Stimulated activated effector memory CD8-positive, alpha-beta T cell treated with anti-CD3 and anti-CD28 coated beads, Interleukin-12 subunit alpha, Interleukin-12 subunit beta, amount 100 ng/mL, for 72 hours (primary cell): ENCODE measurements at regions not wholly inside any gene's neighbourhood (a gene's known extent, or its start where the extent isn't known, plus 50 kb on each side); places are given as distances from the start of the nearest gene placed in this dataset.

Experiments
- ATAC-seq: fragments of 150-1000 bp; cut with Tn5 transposase; 2 replicates; pipeline ENCODE4 v1.10.0; 2021
- DNase-seq, 2 donors: peaks; one replicate each; pipeline ENCODE4 v3.0.0; 2021 to 2022; ENCODE audit warnings: low spot score in 2 of 2
- H3K27ac Mint-ChIP-seq: one replicate; pipeline ENCODE4 v1.8.0; 2022; ENCODE audit warnings: mild to moderate bottlenecking, mixed read lengths
- H3K36me3 Mint-ChIP-seq: one replicate; pipeline ENCODE4 v1.8.0; 2022; ENCODE audit warnings: mild to moderate bottlenecking, mixed read lengths
- H3K4me1 Mint-ChIP-seq: one replicate; pipeline ENCODE4 v1.8.0; 2022; ENCODE audit warnings: mixed read lengths
- H3K4me3 Mint-ChIP-seq: one replicate; pipeline ENCODE4 v1.8.0; 2022; ENCODE audit warnings: mild to moderate bottlenecking, mixed read lengths
- H3K9me3 Mint-ChIP-seq: one replicate; pipeline ENCODE4 v1.8.0; 2022; ENCODE audit warnings: mixed read lengths

DNA sequence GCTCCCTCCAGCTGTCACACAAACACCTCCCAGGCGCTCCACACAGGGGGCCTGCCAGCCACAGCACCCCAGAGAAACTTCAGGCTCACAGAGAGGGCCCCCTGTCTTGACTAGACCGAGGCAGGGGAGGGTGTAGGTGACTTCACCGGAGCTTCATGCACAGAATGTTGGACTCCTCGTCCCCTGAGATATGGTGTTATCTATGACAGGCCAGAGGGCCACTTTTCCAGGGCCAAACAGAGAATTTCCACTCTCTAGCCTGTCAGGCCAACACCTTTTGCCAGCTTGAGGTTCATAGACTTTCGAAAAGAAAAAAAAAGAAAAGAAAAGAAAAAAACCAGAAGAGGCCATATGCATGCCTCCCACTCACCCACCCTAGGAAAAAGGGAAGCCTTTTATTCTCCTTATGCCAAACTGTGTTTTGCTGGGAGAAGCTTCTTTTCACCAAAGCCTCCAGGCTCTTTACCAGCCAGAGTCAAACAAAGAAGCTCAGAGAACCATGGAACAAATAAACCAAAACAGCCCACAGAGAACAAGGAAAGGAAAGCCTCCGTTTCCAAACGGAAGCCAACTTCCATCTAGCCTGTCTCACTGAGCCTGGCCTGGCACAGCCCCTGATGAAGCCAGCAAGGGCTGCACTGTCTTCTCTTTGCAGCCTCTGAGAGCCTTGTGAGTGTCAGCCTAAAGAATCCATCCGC is 313.2 kb upstream of the JARID2 start:
- no peaks in the 10 kb centered on the region for H3K36me3 Mint-ChIP-seq
- H3K27ac Mint-ChIP-seq: peak overlapping the region; percentile 77
- no peaks in the 10 kb centered on the region for H3K9me3 Mint-ChIP-seq
- ATAC-seq (no peak), DNase-seq (no peak)
- H3K4me1 Mint-ChIP-seq: peaks cover 11% of the 10 kb centered on the region
- no peak overlapping the region for H3K4me3 Mint-ChIP-seq

DNA sequence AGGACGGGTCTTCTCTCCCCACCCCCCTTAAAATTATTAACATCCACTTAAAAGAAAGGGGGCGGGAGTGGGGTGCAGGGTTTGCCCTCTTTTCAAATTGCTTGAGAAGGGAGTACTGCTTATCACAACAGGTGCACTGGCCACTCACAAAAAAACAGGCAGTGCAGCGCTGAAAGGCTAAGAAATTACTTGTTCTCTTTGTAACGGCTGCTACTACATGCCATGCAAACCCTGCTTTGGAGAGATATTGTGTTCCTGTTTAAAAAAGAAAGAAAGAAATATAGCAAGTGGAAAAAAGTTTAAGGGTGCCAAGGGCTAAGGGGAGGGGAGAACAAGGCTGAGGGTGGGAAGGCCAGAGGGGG is 312.7 kb upstream of the JARID2 start:
- DNase-seq (no peak), ATAC-seq (no peak)
- Mint-ChIP-seq H3K27ac (no peak overlapping the region), H3K36me3 (no peaks in the 10 kb centered on the region), H3K9me3 (no peaks in the 10 kb centered on the region), H3K4me1 (peaks cover 11% of the 10 kb centered on the region), H3K4me3 (no peak overlapping the region)

DNA sequence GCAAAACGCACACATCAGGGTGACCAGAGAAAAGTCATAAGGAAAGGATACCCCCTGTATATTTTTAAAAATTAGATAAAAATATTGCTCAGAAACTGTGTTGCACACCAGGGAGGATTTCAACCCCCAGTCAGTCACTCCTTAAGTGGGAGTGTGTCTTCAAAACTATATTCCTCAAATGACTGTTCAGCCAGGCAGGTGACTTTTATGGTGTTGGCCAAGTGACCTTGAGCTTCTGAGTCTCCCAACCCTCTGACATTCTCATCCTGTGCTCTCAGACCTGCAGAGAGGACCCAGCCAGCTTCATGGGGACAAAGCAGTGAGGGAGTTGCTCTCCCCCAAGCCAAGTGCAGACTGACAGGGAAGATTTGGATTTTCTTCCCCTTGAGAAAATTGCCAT is 311.9 kb upstream of the JARID2 start:
- DNase-seq: no peak
- Mint-ChIP-seq H3K27ac (no peak overlapping the region), H3K36me3 (no peaks in the 10 kb centered on the region), H3K4me3 (no peak overlapping the region), H3K4me1 (peaks cover 11% of the 10 kb centered on the region), H3K9me3 (no peaks in the 10 kb centered on the region)
- ATAC-seq: peak; percentile 59

DNA sequence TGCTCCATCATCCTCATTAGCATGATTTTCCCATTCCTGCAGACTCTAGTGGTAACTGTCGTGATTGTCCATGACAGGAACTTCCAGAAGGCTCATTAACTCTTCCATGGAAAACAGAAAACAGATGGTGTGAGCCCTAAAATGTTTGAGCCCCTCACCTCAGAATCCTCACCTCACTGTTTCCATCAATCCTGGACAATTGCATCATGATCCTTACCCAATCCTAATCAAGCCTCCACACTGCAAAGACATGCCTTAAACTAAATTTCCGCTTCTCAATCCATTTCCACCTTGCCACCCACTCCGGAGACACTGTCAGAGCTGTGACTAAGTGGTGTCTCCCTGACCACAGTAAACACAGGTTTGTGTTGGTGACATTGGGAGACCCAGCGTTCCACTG is 311.0 kb upstream of the JARID2 start:
- Mint-ChIP-seq H3K9me3 (no peaks in the 10 kb centered on the region), H3K4me1 (peaks cover 11% of the 10 kb centered on the region), H3K36me3 (no peaks in the 10 kb centered on the region), H3K27ac (no peak overlapping the region), H3K4me3 (no peak overlapping the region)
- DNase-seq (no peak), ATAC-seq (no peak)

DNA sequence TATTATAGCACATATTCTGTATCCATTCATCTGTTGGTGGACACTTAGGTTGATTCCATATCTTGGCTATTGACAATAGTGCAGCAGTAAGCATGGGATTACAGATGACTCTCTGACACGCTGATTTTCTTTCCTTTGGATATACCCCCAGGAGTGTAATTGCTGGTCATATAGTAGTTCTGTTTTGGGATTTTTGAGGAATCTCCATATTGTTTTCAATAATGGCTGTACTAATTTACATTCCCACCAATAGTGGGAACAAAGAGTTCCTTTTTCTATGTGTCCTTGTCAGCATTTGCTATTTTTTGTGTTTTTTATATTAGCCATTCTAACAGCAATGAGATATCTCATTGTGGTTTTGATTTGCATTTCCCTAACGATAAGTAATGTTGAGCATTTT is 309.0 kb upstream of the JARID2 start:
- peaks cover 5% of the 10 kb centered on the region for H3K4me1 Mint-ChIP-seq
- no peaks in the 10 kb centered on the region for H3K36me3 Mint-ChIP-seq
- H3K9me3 Mint-ChIP-seq: no peaks in the 10 kb centered on the region
- H3K27ac Mint-ChIP-seq: no peak overlapping the region
- no peak for DNase-seq
- ATAC-seq: no peak
- no peak overlapping the region for H3K4me3 Mint-ChIP-seq

DNA sequence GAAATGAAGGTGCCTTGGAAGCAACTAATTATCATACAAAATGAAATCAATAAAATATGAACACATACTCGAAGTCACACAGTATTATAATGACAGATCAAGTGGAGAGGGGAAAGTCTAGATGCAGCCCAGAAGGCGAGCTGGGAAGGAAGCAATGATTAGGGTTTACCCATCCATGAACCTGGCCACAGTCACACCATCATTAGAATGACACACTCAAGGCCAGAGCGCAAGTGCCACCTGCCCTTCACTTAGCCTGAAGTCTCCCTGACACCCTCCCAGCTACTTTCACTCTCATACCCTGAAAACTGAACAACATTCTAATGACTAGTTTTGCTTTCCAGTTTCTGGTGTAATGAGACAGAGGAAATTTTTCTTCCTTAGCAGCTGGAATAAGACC is 302.8 kb upstream of the JARID2 start:
- H3K4me3 Mint-ChIP-seq: no peak overlapping the region
- no peak overlapping the region for H3K27ac Mint-ChIP-seq
- H3K4me1 Mint-ChIP-seq: no peaks in the 10 kb centered on the region
- no peak for ATAC-seq
- H3K9me3 Mint-ChIP-seq: no peaks in the 10 kb centered on the region
- DNase-seq: no peak
- no peaks in the 10 kb centered on the region for H3K36me3 Mint-ChIP-seq

DNA sequence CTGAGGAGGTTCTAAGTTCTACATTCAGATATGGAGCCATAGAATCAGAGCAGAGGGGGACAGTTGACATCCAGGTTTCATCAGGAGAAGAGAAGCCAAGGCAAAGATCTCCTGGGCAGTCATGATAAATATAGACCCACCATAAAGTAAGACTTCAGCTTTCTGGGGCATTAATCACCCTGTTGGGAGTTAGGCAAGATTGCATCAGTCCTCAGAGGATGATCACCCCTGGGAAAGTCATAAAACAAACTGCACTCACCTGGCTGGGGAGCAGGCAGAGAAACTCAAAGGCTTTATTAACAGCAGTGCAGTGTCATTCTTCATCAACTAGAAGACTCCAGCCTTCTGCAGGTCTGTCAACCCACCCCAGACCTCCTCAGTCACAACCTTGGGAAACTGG is 301.3 kb upstream of the JARID2 start:
- no peak for DNase-seq
- no peak for ATAC-seq
- no peaks in the 10 kb centered on the region for H3K4me1 Mint-ChIP-seq
- no peaks in the 10 kb centered on the region for H3K9me3 Mint-ChIP-seq
- no peaks in the 10 kb centered on the region for H3K36me3 Mint-ChIP-seq
- H3K4me3 Mint-ChIP-seq: no peak overlapping the region
- no peak overlapping the region for H3K27ac Mint-ChIP-seq

DNA sequence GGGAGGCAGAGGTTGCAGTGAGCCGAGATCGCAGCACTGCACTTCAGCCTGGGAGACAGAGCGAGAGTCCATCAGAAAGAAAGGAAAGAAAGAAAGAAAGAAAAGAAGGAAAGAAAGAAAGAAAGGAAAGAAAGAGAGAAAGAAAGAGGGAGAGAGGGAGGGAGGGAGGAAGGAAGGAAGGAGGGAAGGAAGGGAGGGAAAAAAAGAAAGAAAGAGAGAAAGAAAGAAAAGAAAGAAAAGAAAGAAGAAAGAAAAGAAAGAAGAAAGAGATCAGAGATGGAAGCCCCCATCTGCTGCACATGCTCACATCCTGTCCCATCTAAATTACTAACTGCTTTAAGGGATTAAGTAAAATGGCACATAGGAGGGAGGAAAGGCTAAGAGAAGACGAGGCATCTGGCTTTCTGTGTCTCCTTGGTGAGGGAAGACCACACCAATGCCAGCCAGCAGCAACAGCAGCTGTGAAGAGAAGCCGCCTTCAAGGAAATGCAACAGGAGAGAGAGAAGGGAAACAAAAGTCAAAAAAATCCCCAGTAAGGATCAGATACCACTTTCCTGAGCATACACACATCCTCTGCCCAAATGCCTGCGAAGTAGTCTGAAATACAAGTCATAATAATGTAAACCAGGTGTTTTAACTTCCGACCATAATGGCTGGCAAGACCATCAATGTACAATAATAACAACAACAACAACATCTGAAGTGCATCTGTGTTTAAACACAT is 300.2 kb upstream of the JARID2 start:
- no peak for DNase-seq
- Mint-ChIP-seq H3K27ac (no peak overlapping the region), H3K36me3 (no peaks in the 10 kb centered on the region), H3K4me3 (no peak overlapping the region), H3K9me3 (no peaks in the 10 kb centered on the region), H3K4me1 (no peaks in the 10 kb centered on the region)
- ATAC-seq: no peak

DNA sequence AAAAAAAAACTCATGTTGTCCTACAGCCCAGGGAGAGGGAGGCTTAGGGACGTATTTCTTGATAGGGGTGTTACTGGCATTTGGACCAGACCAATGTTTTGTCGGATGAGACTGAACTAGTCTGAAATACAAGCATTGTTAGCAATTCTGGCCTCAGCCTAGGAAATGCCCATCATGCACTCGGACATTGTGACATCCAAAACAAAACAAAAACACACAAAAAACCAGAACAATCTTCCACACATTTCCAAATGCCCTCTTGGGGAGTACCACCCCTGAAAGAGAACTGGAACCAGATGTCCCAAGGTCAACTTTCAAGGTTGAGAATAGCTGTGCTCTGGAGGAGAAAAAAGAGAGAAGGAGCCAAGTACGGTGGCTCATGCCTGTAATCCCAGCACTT is 299.1 kb upstream of the JARID2 start:
- H3K27ac Mint-ChIP-seq: no peak overlapping the region
- no peaks in the 10 kb centered on the region for H3K36me3 Mint-ChIP-seq
- DNase-seq (no peak), ATAC-seq (no peak)
- no peaks in the 10 kb centered on the region for H3K9me3 Mint-ChIP-seq
- no peaks in the 10 kb centered on the region for H3K4me1 Mint-ChIP-seq
- H3K4me3 Mint-ChIP-seq: no peak overlapping the region

DNA sequence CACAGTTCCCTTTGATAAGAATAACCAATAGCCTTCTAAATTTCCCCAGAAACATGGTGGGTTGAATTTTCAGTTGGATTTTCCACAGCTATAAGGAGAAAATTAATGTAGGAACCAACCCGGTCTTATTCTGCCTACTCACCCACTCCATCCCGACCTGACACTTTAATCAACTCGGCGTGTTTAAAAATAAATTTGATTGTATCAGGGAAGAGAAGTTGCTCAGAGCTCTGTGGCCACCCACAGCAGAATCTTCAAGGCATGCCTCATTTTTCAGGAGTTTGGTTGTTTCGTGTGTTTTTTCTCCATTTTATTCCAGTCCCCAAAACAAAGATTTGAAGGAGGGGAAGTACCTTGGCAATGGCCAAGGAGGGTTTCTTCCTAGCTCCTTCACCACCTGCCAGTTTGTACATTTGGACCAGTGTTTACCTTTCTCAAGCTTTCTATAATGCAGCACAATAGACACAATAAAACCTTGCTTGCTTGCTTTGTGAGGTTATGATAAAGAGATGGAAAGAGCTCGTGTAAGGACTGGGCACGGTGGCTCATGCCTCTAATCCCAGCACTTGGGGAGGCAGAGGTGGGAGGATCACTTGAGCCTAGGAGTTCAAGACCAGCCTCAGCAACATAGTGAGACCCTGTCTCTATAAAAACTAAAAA is 297.2 kb upstream of the JARID2 start:
- DNase-seq: no peak
- Mint-ChIP-seq H3K27ac (no peak overlapping the region), H3K4me3 (no peak overlapping the region), H3K36me3 (no peaks in the 10 kb centered on the region), H3K4me1 (no peaks in the 10 kb centered on the region), H3K9me3 (no peaks in the 10 kb centered on the region)
- ATAC-seq: no peak

DNA sequence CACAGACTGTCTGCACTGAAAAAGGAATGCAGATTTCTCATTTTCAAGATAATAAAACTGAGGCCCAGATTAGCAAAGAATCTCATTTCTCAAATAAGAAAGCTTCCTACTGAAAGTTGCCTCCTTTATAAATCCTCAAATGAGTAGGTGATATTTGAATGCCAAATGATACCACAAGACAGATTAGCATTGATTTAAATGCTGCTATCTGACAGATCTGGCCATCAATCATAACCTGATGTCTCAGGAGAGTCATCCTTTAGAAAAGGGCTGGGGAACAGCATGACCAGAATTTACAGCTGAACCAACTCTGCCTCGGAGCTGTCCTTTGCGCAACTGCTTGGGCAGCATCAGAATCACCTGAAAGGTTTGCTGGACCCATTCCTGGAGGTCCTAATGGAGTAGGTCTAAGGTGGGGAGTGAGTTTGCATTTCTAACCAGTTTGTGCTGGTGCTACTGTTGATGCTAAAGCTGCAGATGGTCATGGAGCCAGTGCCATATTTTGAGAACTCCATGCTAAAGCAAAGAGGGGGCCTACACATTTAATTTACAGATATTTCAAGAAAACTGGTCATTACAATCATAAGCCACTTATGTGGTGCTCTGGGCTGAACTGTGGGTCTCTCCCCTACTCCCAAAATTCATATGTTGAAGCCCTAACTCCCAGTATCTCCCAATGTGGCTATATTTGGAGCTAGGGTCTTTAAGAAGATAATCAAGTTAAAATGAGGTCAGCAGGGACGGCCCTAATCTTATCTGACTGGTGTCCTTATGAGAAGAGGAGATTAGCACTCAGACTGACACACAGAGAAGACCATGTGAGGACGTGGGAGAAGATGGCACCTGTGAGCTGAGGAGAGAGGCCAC is 295.5 kb upstream of the JARID2 start:
- Mint-ChIP-seq H3K4me1 (no peaks in the 10 kb centered on the region), H3K4me3 (no peak overlapping the region), H3K9me3 (peaks cover 2% of the 10 kb centered on the region), H3K27ac (no peak overlapping the region), H3K36me3 (no peaks in the 10 kb centered on the region)
- ATAC-seq: no peak
- no peak for DNase-seq

DNA sequence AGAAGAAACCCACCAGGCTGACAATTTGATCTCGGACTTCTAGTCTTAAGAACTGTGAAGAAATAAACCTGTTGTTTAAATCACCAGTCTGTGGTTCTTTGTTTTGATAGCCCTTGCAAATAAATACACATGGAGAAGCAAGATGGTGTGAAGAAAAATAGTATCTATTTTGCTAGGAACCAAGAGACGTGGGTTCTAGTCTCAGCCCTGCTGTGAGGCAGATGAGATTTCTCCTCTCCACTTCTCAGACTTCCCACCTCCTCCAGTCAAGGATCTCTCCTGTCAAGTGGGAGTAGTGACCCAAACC is 294.9 kb upstream of the JARID2 start:
- H3K4me1 Mint-ChIP-seq: no peaks in the 10 kb centered on the region
- ATAC-seq (no peak), DNase-seq (no peak)
- H3K27ac Mint-ChIP-seq: no peak overlapping the region
- no peak overlapping the region for H3K4me3 Mint-ChIP-seq
- peaks cover 2% of the 10 kb centered on the region for H3K9me3 Mint-ChIP-seq
- no peaks in the 10 kb centered on the region for H3K36me3 Mint-ChIP-seq

DNA sequence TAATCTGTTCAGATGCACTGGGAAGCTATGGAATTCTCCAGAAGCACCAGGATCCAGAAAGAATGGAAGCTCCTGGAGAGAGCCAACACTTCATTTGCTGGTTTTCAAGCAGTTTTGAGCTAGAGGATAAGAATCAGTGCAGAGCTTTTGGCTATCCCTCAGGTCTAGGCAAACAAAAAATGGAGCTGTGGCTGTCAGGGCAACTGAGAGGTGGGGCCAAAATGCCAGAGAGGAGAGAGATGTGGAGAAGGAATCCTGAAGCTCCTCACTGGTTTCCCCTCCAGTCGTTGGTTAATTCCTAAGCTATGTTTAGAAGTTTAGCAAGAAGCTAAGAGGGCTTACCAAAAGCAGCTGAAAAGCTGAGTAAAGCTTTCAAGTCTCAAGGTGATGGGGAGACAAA is 294.2 kb upstream of the JARID2 start:
- H3K9me3 Mint-ChIP-seq: peaks cover 2% of the 10 kb centered on the region
- no peaks in the 10 kb centered on the region for H3K4me1 Mint-ChIP-seq
- H3K27ac Mint-ChIP-seq: no peak overlapping the region
- H3K4me3 Mint-ChIP-seq: no peak overlapping the region
- H3K36me3 Mint-ChIP-seq: no peaks in the 10 kb centered on the region
- ATAC-seq (no peak), DNase-seq (no peak)

DNA sequence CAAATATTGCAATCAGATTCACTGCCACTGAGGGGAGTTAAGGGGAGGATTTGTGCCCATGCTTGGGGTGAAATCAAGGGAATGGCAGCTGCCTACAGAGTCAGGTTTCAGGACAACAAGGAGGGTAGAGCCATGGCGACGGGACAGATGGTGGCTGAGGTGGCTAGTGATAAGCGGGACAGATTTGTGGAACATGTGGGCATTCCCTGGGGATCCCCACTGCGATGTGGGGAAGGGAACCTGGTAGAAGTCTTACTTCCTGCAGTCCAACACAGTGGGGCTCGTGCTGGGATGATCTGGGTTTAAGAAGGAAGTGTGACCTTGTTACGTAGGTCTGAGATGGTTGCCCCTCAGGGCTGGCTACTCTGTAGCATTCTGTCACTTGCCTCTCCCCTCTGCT is 292.0 kb upstream of the JARID2 start:
- DNase-seq (no peak), ATAC-seq (no peak)
- Mint-ChIP-seq H3K4me1 (no peaks in the 10 kb centered on the region), H3K4me3 (no peak overlapping the region), H3K36me3 (no peaks in the 10 kb centered on the region), H3K9me3 (peaks cover 2% of the 10 kb centered on the region), H3K27ac (no peak overlapping the region)

DNA sequence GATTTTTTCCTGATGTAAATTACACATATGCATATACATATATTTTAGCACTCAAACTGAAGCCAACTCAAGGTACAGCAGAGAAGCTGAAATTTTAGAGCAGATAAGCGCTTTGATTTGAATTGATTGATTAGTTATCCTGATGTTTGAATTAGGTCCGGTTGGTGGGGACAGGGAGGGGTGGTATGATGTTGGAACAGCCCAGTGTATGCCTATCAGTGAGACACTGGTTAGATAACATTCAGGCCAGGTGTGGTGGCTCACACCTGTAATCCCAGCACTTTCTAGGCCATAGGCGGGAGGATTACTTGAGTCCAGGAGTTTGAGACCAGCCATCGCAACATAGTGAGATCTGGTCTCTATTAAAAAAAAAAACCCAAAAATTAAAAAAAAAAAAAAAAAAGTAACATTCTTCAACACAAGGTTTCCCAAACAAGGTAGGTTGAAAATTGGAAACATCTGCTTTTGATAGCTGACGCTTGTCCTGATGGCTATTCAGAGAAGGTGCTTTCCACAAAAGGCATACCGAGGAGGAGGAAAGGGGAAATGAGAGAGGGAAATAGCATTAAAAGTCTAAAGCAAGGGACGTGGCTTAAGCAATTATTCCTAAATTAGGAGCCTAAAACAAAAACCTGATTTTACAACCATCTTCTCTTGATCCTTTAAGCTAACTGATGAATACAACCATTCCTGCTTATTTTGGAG is 288.4 kb upstream of the JARID2 start:
- H3K9me3 Mint-ChIP-seq: peaks cover 2% of the 10 kb centered on the region
- no peak overlapping the region for H3K27ac Mint-ChIP-seq
- no peak overlapping the region for H3K4me3 Mint-ChIP-seq
- no peak for DNase-seq
- H3K4me1 Mint-ChIP-seq: no peaks in the 10 kb centered on the region
- no peaks in the 10 kb centered on the region for H3K36me3 Mint-ChIP-seq
- no peak for ATAC-seq
